ENCODE measurements at regions not wholly inside any gene's neighbourhood (a gene's known extent, or its start where the extent isn't known, plus 50 kb on each side); places are given as distances from the start of the nearest gene placed in this dataset.

GRCh38 chr6:146881228-146882181 is 282.7 kb downstream of the ADGB start:
- Histone ChIP-seq H3K27ac (no peak overlapping the region), H3K9me3 (replicated peaks in 1 of 3) (no peaks in the 10 kb centered on the region), H3K4me1 (replicated peaks in 1 of 2) (peaks cover under 1 to 35% of the 10 kb centered on the region in 2 donors), H3K36me3 (replicated peaks in 1 of 2) (no peaks in the 10 kb centered on the region), H3K27me3 (no peaks in the 10 kb centered on the region), H3K4me3 (no peak overlapping the region)
- intact Hi-C loops (cut with DNase I): no loop called here
- TF ChIP-seq POLR2A (IDR thresholded peaks at IDR 0.05): no peak
- DNase-seq: no peak
- 84 to 89% (median 87%) methylated on average over 9 of the region's 9 CpGs for WGBS, 4 donors

- Histone ChIP-seq H3K4me3 (no peak overlapping the region), H3K4me1 (replicated peaks in 1 of 2) (peaks cover 6 to 11% of the 10 kb centered on the region in 2 donors), H3K9me3 (replicated peaks in 1 of 3) (no peaks in the 10 kb centered on the region), H3K36me3 (replicated peaks in 1 of 2) (no peaks in the 10 kb centered on the region), H3K27me3 (no peaks in the 10 kb centered on the region), H3K27ac (no peak overlapping the region)
- intact Hi-C loops (cut with DNase I): no loop called here
- 93 to 98% (median 96%) methylated on average over 4 of the region's 4 CpGs for WGBS, 4 donors
- no peak for DNase-seq
- no peak for TF ChIP-seq CTCF (IDR thresholded peaks at IDR 0.05)
- TF ChIP-seq POLR2A (IDR thresholded peaks at IDR 0.05): no peak
These were observed 285.1 kb downstream of the ADGB start for GRCh38 chr6:146883640-146884531.

GRCh38 chr6:146884728-146885127 is 286.0 kb downstream of the ADGB start:
- Histone ChIP-seq H3K27me3 (no peaks in the 10 kb centered on the region), H3K4me3 (no peak overlapping the region), H3K36me3 (replicated peaks in 1 of 2) (no peaks in the 10 kb centered on the region), H3K9me3 (replicated peaks in 1 of 3) (no peaks in the 10 kb centered on the region), H3K4me1 (replicated peaks in 1 of 2) (peaks cover 6 to 8% of the 10 kb centered on the region in 2 donors), H3K27ac (no peak overlapping the region)
- no peak for DNase-seq
- 90 to 97% (median 93%) methylated on average over 2 of the region's 2 CpGs for WGBS, 4 donors
- no peak for TF ChIP-seq POLR2A (IDR thresholded peaks at IDR 0.05)
- no peak for TF ChIP-seq CTCF (IDR thresholded peaks at IDR 0.05)
- intact Hi-C loops (cut with DNase I): no loop called here

GRCh38 chr6:146885708-146886457 is 287.1 kb downstream of the ADGB start:
- intact Hi-C loops (cut with DNase I): no loop called here
- Histone ChIP-seq H3K9me3 (replicated peaks in 1 of 3) (no peaks in the 10 kb centered on the region), H3K27ac (no peak overlapping the region), H3K36me3 (replicated peaks in 1 of 2) (no peaks in the 10 kb centered on the region), H3K4me1 (replicated peaks in 1 of 2) (peaks cover 6 to 8% of the 10 kb centered on the region in 2 donors), H3K4me3 (no peak overlapping the region), H3K27me3 (no peaks in the 10 kb centered on the region)
- 67 to 90% (median 72%) methylated on average over 4 of the region's 4 CpGs for WGBS, 4 donors
- no peak for TF ChIP-seq CTCF (IDR thresholded peaks at IDR 0.05)
- no peak for TF ChIP-seq POLR2A (IDR thresholded peaks at IDR 0.05)
- no peak for DNase-seq
